Forelimb muscle (tissue), 1 donor: ENCODE measurements at regions not wholly inside any gene's neighbourhood (a gene's known extent, or its start where the extent isn't known, plus 50 kb on each side); places are given as distances from the start of the nearest gene placed in this dataset.

Source experiments
- DNase-seq: peaks from one replicate; pipeline ENCODE4 v3.0.0-alpha.2; 2013; ENCODE audit warnings: low read depth

DNA sequence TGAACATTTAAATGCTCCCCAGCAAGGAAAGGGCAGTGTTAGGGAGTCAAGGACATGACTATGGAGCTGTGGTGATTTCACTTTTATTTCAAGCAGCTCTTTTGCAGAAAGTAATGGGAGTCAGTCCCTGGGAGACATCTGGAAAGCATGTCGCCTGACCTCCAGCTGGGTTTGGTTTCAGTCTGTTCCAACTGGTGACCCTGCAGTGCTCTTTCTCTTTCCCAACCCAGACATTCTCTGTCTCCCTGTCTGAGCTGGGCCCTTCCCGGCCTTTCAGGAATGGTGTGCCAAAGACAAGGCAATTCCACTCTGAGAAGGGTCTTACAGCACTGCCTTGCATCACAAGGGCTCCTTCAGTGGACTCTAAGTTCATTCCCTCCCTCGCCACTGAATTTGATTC lies 323.2 kb downstream of the OSR1 start:
- no peak for DNase-seq

GRCh38 chr2:19033240-19033639 lies 325.2 kb downstream of the OSR1 start:
- no peak for DNase-seq

DNA sequence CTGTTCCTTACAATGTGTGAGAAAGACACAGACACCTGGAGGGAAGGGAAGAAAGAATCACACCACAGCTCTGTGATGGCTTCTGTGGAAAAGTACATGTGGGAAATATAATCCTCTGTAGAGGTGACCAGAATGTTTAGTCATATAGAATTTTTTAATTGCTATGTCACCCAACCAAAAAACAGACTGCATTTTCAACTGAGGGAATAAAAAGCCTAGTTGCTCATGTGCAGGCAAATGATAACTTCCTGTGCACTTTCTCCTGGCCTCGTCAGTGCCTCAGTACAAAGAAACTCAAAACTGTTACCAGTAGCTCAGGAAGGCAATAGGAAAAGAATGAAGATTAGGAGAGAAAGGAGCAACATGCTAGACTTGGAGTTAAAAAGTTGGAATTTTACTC lies 326.8 kb downstream of the OSR1 start:
- no peak for DNase-seq

DNA sequence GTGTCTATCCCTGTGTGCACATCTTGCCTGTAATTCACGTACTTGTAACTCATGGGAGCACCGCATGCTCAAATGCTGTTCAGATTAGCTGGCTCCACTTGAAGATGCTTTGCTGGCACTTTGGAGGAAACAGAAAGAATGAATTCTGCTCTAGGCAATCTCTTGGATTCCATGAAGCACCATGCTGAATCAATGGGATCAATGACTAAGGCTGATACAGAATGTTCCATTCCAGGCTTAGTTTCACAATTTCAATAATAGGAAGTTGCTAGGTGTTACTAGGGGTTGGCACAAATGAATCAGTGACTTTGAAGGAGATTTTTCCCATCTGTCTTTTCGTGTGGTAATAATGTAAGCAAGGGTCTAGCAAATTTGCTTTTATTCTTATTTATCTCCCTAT lies 328.8 kb downstream of the OSR1 start:
- DNase-seq, result no peak

- DNase-seq, result no peak
Measured at GRCh38 chr2:19028587-19029375, 329.6 kb downstream of the OSR1 start.

GRCh38 chr2:19027626-19028025 lies 330.8 kb downstream of the OSR1 start:
- DNase-seq, result no peak

DNA sequence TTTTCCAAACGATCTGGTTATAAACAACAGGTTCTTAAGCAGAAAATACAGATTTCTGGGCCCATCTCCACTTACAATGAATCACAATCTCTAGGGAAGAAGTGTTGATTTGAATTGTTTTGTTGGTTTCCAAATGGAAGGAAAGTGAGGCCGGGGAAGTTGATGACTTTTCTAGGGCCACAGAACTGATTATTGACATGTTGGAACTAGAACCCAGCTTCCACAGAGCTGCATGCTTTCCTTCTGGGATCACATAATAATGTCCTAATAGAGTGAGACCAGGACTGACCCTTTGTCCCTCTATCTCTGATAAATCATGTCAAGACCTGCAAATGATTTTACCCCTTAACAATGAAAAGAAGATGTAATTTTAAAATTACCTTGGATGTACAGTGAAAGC lies 332.2 kb downstream of the OSR1 start:
- DNase-seq, result peak; percentile 48

DNA sequence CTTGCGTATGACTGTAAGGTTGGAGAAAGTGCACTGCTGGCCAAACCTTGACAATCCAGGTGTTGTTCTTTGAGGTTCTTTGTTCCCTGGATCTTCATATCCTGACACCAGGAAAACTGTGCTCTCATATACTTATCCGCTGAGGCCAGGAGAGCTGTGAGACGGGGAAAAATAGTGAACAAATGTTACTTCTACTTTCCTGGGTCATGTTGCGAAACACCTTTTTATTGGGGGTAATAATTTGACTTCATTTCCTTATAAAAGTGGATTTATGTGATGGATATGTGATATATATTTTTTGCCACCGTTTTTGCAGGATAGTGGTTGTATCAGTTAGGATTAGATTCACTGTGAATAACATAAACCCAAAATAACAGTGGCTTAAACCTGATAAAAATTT lies 336.1 kb downstream of the OSR1 start:
- DNase-seq, result no peak

DNA sequence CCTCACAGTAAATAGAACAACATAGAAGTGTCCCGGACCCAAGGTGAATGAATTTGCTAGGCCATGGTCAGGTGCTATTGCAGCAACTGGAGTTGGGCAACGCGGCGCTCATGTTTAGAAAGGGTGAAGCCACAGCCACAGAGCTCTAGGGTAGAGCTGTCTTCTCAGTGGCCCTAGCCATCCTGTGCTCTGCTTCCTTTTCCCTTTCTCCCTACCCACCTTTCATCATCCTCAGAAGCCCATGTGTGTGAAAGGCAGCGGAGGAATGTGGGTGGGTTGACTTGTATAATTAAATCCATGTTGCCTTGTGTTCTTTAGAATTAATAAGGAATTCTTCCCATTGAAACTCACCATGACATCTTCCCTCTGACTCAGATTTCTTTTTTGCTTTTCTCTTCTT lies 336.7 kb downstream of the OSR1 start:
- DNase-seq, result no peak

DNA sequence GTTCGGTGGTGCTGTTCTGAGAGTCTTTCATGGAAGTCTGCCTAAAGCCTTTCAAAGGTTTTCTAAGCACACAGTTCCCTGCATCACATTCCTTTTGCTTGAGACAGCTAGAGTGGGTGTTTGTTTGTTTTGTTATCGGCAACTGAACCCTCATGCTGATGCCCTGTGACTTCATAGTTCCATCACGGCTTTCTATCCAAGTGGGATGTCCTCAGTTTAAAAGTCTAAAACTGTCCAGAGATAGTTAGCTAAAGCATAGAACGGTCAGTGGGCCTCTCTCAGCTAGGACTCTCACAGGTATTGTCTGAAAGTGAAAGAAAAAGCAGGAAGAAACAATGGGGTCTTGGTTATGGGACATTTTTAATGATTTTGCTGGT lies 337.3 kb downstream of the OSR1 start:
- no peak for DNase-seq

DNA sequence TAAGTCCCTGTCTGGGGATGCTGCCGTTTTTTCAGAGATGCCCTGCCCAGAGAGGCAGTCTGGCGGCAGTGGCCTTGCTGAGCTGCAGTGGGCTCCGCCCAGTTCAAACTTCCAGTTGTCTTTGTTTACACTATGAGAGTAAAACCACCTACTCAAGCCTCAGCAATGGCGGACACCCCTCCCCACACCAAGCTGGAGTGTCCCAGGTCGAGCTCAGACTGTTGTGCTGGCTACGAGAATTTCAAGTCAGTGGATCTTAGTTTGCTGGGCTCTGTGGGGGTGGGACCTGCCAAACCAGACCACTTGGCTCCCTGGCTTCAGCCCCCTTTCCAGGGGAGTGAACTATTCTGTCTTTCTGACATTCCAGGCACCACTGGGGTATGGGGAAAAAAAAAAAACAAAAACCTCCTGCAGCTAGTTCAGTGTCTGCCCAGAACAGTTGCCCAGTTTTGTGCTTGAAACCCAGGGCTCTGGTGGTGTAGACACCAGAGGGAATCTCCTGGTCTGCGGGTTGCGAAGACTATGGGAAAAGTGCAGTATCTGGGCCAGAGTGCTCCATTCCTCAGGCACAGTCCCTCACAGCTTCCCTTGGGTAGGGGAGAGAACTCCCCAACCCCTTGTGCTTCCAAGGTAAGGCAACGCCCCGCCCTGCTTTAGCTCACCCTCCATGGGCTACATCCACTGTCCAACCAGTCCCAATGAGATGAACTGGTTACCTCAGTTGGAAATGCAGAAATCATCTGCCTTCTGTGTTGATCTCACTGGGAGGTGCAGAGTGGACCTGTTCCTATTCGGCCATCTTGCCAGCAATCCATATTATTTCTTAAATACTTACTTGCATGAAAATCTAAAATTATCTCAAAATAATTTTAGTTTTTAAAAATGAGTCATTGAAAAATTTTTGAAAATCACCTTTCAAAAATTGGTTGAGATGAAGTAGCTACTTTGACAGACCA lies 338.0 kb downstream of the OSR1 start:
- DNase-seq, result no peak

GRCh38 chr2:19009510-19009909 lies 348.9 kb downstream of the OSR1 start:
- DNase-seq, result no peak

GRCh38 chr2:19003554-19003953 lies 354.9 kb downstream of the OSR1 start:
- DNase-seq, result no peak

DNA sequence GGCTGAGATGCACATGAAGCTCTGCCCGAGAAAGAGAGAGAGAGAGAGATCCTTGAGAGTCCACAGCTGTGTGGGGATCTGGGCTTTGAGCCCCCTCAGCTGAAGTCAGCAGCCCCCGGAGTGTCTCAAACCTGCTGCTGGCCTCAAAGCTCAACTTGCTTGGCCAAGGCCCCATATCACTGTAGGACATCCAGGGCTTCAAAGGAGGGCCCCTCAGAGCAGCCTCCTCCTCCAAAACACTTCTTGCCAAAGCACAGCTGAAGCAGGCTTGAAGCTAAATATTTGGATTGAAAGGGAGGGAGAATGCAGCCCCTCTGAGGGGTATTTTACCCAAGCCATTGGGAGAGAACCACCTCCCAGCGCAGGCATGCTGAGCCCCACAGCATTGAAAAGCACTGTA lies 357.6 kb downstream of the OSR1 start:
- DNase-seq, result no peak

- DNase-seq, result no peak
Measured at GRCh38 chr2:18999198-18999597, 359.2 kb downstream of the OSR1 start.

- DNase-seq, result no peak
Measured at GRCh38 chr2:18998491-18998890, 359.9 kb downstream of the OSR1 start.

DNA sequence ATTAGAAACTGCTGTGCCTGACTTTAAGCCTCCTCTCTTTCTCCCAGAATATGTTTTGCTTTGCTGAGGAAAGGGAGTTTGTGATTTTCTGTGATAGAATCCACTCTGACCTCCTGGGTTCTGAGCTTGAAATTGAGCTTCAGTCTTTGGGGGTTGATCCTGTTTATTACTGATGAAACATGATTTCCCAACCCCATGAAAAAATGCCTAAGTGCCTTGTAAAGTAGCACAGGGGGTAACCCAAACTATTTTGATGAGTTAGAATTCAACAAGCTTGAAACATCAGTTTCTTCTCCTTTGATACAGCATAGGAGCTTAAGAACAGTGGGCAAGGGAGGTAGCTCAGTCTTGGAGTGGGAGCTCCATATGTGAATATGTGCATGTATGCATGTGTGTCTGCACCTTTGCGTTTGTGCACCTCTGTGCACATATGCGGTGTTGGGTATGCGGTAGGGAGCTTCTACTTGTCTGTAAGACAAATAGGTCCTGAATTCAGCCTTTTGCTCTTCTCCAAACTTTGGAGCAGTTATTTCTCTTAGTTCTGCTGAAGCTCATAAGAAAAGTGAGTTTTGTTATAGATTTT lies 364.6 kb downstream of the OSR1 start:
- no peak for DNase-seq

- no peak for DNase-seq
Measured at GRCh38 chr2:18991177-18992168, 366.9 kb downstream of the OSR1 start.

DNA sequence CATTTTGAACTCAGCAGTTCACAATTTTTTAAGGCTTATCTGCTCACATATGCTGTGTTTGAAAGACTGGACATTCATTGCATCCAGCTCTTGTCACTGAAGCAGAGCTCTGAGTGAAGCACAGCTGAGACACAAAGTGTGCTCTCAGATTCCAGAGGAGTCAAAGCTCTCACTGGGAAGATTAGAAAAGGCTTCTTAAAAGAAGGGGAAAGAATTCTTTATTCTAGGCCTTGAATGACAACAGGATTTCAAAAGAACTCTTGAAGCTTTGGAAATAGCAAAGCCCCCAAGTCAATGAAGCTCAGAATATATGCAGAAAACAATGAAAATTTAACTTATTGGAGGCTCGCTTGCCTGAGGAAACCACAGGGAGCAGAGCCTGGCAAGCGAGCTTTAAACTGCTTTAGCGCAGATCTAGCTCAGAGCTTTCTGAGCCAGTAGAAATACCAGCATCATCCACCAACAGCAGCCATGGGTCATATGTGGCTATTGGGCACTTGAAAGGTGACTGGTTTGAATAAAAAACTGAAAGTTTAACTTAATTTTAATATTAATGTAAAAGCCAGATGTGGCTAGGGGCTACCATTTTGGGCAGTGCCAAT lies 369.7 kb downstream of the OSR1 start:
- no peak for DNase-seq

- peak; percentile 72 for DNase-seq
Measured at GRCh38 chr2:18987592-18988073, 370.8 kb downstream of the OSR1 start.

DNA sequence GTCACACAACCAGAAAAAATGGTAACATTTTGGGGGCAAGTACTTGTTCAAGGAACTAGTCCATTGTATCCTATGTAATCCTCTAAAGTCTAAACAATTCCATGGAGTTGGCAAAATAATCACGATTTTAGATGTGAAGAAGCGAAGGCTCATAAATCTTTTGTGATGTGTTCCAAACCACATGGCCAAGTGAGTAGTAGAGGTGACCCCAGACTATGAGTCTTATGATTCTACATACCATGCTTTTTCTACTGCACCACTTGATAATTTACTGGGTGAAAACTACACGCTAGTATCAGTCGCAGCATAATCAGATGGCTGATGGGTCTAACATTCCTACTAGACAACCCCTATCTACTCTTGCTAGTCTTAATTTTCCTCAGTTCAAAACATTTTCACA lies 371.4 kb downstream of the OSR1 start:
- DNase-seq, result no peak
